HepG2 (cell line): ENCODE measurements at regions not wholly inside any gene's neighbourhood (a gene's known extent, or its start where the extent isn't known, plus 50 kb on each side); places are given as distances from the start of the nearest gene placed in this dataset.

Source experiments
- FOSL2 ChIP-seq: sonication (generic); formaldehyde crosslinking; IDR thresholded peaks from 2 replicates; pipeline ENCODE4 v1.4.0; 2020; ENCODE audit warnings: missing genetic modification reagents
- NFYC ChIP-seq: IDR thresholded peaks from 2 replicates; pipeline ENCODE4 v1.6.1; 2016; ENCODE audit warnings: missing genetic modification reagents, missing compliant biosample characterization
- RNF219 ChIP-seq: sonication (generic); formaldehyde crosslinking; IDR thresholded peaks from 2 replicates; pipeline ENCODE4 v1.5.0; 2020; ENCODE audit warnings: mild to moderate bottlenecking, missing genetic modification reagents
- ZBTB26 ChIP-seq: IDR thresholded peaks from 2 replicates; pipeline ENCODE4 v1.6.1; 2016; ENCODE audit warnings: missing compliant biosample characterization, missing genetic modification reagents, borderline replicate concordance

- TF ChIP-seq RNF219 (CRISPR knock-in tag) (no peak), FOSL2 (CRISPR knock-in tag) (no peak), ZBTB26 (no peak), NFYC (CRISPR knock-in tag) (no peak)
These were observed 116.2 kb downstream of the CYB561 start for GRCh38 chr17:63329876-63330275.
